K562 (cell line): ENCODE measurements at regions not wholly inside any gene's neighbourhood (a gene's known extent, or its start where the extent isn't known, plus 50 kb on each side); places are given as distances from the start of the nearest gene placed in this dataset.
A peak's percentile ranks its signal among the peaks of the same experiment; 100 is the strongest.
"Not testable (repeated sequence)": the region's sequence is repeated elsewhere in the genome, so short reads cannot be mapped to it uniquely, and the experiment has no call there.

Source experiments
- ATAC-seq: fragments of 200-7000 bp; cut with Tn5 transposase; 3 replicates; pipeline ENCODE4 v1.9.1; 2020; ENCODE audit warnings: moderate library complexity
- BruUV-seq: library from RNA; stranded (reverse); fragments of 400-500 nt; replicated peaks from 2 replicates; lab custom pipeline; 2021; lab: Mats Ljungman, UMichigan
- CTCF ChIA-PET: fragments of 300-600 bp; formaldehyde crosslinking; extraction: SDS; loops from one replicate; lab custom pipeline; 2021; ENCODE audit warnings: low intra/inter-chr PET ratio; lab: Yijun Ruan, JAX
- POLR2A ChIA-PET: fragments of 300-600, 350-650 bp; sonication (Branson Sonifier 250); formaldehyde crosslinking; extraction: SDS; loops from one replicate; lab custom pipeline; 2021; ENCODE audit warnings: antibody characterized with exemption, inconsistent platforms; lab: Yijun Ruan, JAX
- DNase-seq, 4 experiments: peaks; one replicate each; pipeline versions ENCODE4 v3.0.0 to v3.0.0-alpha.2; 2011 to 2018; ENCODE audit warnings: low spot score in 3 of 4, mixed read lengths in 3 of 4; ENCODE audit errors: extremely low read depth in 1 of 4
- FAIRE-seq: peaks from 2 replicates; lab custom pipeline; 2011; peaks lifted over from hg19 to GRCh38; lab: Jason Lieb, UNC
- H2AFZ ChIP-seq: 2 replicates; pipeline ENCODE4 v1.6.0; 2011; ENCODE audit warnings: low read depth, low read length, control low read depth, inconsistent platforms
- H3K27ac ChIP-seq: fragments of 200-600 bp; 3 replicates; pipeline ENCODE4 v1.8.0; 2011; ENCODE audit warnings: low read depth, mild to moderate bottlenecking, control low read depth, inconsistent platforms, low read length, moderate library complexity, mixed read lengths; ENCODE audit errors: extremely low read depth
- H3K27me3 ChIP-seq, 2 experiments: fragments of 300-600 bp in 1 of 2; 2 replicates in 1 of 2; 3 replicates in 1 of 2; pipeline versions ENCODE4 v1.6.0 to v1.8.0; 2011; ENCODE audit warnings: inconsistent platforms in 2 of 2, low read length in 2 of 2, mild to moderate bottlenecking in 1 of 2, mixed read lengths in 1 of 2, moderate library complexity in 1 of 2; ENCODE audit not compliant: control insufficient read depth in 2 of 2, insufficient read depth in 2 of 2
- H3K36me3 ChIP-seq: fragments of 300-600 bp; 3 replicates; pipeline ENCODE4 v1.8.0; 2011; ENCODE audit warnings: mild to moderate bottlenecking, low read length, inconsistent platforms; ENCODE audit not compliant: control insufficient read depth, insufficient read depth
- H3K4me1 ChIP-seq, 2 experiments: fragments of 200-600 bp in 1 of 2; replicated peaks in 1 of 2; 2 replicates in 1 of 2; 3 replicates in 1 of 2; pipeline versions ENCODE4 v1.5.1 to v1.8.0; 2011; ENCODE audit warnings: inconsistent platforms in 2 of 2, low read length in 2 of 2, mild to moderate bottlenecking in 1 of 2, mixed read lengths in 1 of 2, moderate library complexity in 1 of 2; ENCODE audit not compliant: control insufficient read depth in 2 of 2, insufficient read depth in 2 of 2
- H3K4me2 ChIP-seq: 2 replicates; pipeline ENCODE4 v1.6.1; 2011; ENCODE audit warnings: low read length, control low read depth, inconsistent platforms, mixed read lengths; ENCODE audit not compliant: insufficient read depth
- H3K4me3 ChIP-seq: fragments of 200-600 bp; sonication (generic), shearing (Covaris generic); 2 replicates; pipeline ENCODE4 v1.5.1; 2016; ENCODE audit warnings: control low read depth, inconsistent platforms
- H3K79me2 ChIP-seq: fragments of 200-600 bp; 3 replicates; pipeline ENCODE4 v1.8.0; 2011; ENCODE audit warnings: low read length, inconsistent platforms; ENCODE audit not compliant: control insufficient read depth, insufficient read depth
- H3K9ac ChIP-seq, 2 experiments: 2 replicates each; pipeline versions ENCODE4 v1.6.0 to v1.6.1; 2011; ENCODE audit warnings: low read depth in 2 of 2, low read length in 2 of 2, control low read depth in 1 of 2, inconsistent platforms in 1 of 2, mild to moderate bottlenecking in 1 of 2, mixed read lengths in 1 of 2; ENCODE audit not compliant: insufficient read depth in 1 of 2
- H3K9me1 ChIP-seq: one replicate; pipeline ENCODE4 v1.6.0; 2011; ENCODE audit warnings: inconsistent platforms, mild to moderate bottlenecking, low read length, moderate library complexity; ENCODE audit not compliant: control insufficient read depth, insufficient read depth
- H3K9me3 ChIP-seq: replicated peaks from 2 replicates; pipeline ENCODE4 v1.5.1; 2011; ENCODE audit warnings: low read depth, low read length, inconsistent platforms; ENCODE audit not compliant: control insufficient read depth, insufficient read depth
- H4K20me1 ChIP-seq: replicated peaks from 2 replicates; pipeline ENCODE4 v1.6.1; 2011; ENCODE audit warnings: low read length, inconsistent platforms, mixed read lengths; ENCODE audit not compliant: control insufficient read depth, insufficient read depth
- L3MBTL2 ChIP-seq: fragments of 450-650 bp; IDR thresholded peaks from 2 replicates; pipeline ENCODE4 v1.6.1; 2016; ENCODE audit warnings: mild to moderate bottlenecking, moderate library complexity
- NUFIP1 ChIP-seq: fragments of 450-650 bp; IDR thresholded peaks from 2 replicates; pipeline ENCODE4 v1.6.1; 2018; ENCODE audit not compliant: partially characterized antibody
- SMARCA5 ChIP-seq: fragments of 450-650 bp; IDR thresholded peaks from 2 replicates; pipeline ENCODE4 v1.6.1; 2016
- ZNF146 ChIP-seq: IDR thresholded peaks from one replicate; pipeline ENCODE4 v1.6.1; 2018; ENCODE audit warnings: missing compliant biosample characterization; ENCODE audit not compliant: unreplicated experiment
- ZNF23 ChIP-seq: fragments of 250-450 bp; sonication (Bioruptor Pico); IDR thresholded peaks from 2 replicates; pipeline ENCODE4 v1.4.0; 2020; ENCODE audit warnings: mild to moderate bottlenecking
- ZNF347 ChIP-seq: fragments of 450-650 bp; formaldehyde crosslinking; IDR thresholded peaks from 2 replicates; pipeline ENCODE4 v1.4.0; 2020; ENCODE audit warnings: low read depth, mild to moderate bottlenecking, moderate library complexity
- WGBS: fragments of 100-300 bp; shearing (Covaris generic); methylation state at CpG from one replicate; pipeline ENCODE4 v1.1.6; 2016; ENCODE audit warnings: low coverage, mixed read lengths; ENCODE audit not compliant: insufficient coverage; ENCODE audit errors: missing lambda C conversion rate; 5-methylcytosine and 5-hydroxymethylcytosine counted together
- in situ Hi-C: fragments of 300-500 bp; cut with MboI; formaldehyde crosslinking; loops from 4 replicates; pipeline ENCODE4 v1.15.0; 2018; ENCODE audit warnings: inconsistent platforms, mixed read lengths
- intact Hi-C: fragments of 100-400 bp; cut with micrococcal nuclease; formaldehyde crosslinking; loops from 2 replicates; pipeline ENCODE4 v1.14.2; 2022

DNA sequence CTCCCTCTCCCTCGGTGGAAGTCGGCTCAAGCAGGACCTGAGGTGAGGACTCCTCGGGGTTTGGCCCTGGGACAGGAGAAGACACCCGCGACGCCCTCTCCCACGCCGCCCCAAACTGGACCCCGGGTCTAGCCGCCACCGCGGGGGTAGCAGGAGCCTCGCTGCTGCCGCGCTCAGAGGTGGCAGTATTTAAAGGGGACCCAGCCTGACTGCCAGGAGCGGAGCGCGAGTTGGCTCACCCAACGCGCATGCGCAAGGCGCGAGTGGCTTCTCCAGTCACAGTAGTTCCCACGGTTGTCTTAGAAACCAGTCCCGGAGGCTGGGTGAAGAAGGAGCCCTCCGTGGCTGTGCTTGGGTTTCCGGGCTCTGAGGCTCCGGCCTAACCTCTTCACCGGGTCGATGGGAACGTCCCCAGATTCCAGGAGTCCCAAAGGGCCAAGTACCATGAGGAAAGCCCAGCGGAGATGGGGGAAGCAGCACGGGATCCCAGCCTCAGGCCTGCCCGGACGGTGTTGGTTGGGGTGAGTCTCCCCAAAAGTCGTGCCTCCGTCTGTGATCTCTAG lies 477.8 kb downstream of the SPATA31A7 start:
- CTCF ChIA-PET = no interaction called here
- ATAC-seq (no peak), DNase-seq (no peak), FAIRE-seq (no peak)
- Histone ChIP-seq H3K4me2 (no peak overlapping the region), H3K79me2 (no peaks in the 10 kb centered on the region), H4K20me1 (no peaks in the 10 kb centered on the region), H3K36me3 (no peaks in the 10 kb centered on the region), H3K27ac (no peak overlapping the region), H2AFZ (no peak overlapping the region), H3K9me1 (no peaks in the 10 kb centered on the region), H3K27me3 (peaks cover 0 to 5% of the 10 kb centered on the region in 2 experiments; a peak in 1 of 5 replicates), H3K4me1 (peaks cover 0 to 6% of the 10 kb centered on the region in 2 experiments; a peak in 2 of 5 replicates), H3K4me3 (no peak overlapping the region), H3K9ac (peak overlapping the region in 1 of 2 experiments; percentile 50; a peak in 1 of 4 replicates), H3K9me3 (no peaks in the 10 kb centered on the region)
- intact Hi-C loops = no loop called here
- no TSS peak for BruUV-seq
- POLR2A ChIA-PET = no interaction called here
- in situ Hi-C loops = loop anchor here (25.0 kb wide), 1 partner anchor 195 kb away; no protein-coding TSS in a partner anchor
- TF ChIP-seq ZNF146 (CRISPR knock-in tag) (no peak), L3MBTL2 (no peak), ZNF23 (CRISPR knock-in tag) (no peak), ZNF347 (CRISPR knock-in tag) (no peak), SMARCA5 (no peak), NUFIP1 (no peak)
- WGBS = 56% methylated on average over 29 of the region's 37 CpGs

DNA sequence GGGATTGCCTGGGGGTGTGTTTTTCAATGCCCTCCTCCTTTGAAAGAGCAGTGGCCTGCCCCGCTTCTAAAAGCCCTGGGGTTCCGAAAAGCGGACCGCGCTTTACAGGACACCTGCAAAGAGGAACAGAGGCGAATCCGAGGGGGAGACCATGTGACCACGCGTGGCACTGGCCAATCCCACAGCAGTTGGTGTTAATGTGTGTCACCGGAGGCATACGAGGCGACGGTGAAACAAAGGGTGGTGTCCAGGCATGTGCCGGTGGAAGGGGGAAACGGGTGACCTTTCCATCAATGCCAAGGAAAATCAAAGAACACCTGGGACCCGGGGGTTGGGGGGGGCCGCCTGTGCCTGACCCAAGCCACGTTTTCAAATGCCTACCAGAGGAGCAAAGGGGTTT lies 478.4 kb downstream of the SPATA31A7 start:
- H4K20me1 ChIP-seq, H3K79me2 ChIP-seq, H3K27me3 ChIP-seq, H3K4me1 ChIP-seq, H3K36me3 ChIP-seq, H3K9ac ChIP-seq, H3K4me2 ChIP-seq, intact Hi-C loops, H3K9me1 ChIP-seq, H2AFZ ChIP-seq, POLR2A ChIA-PET, H3K9me3 ChIP-seq, DNase-seq, H3K27ac ChIP-seq, CTCF ChIA-PET, BruUV-seq, H3K4me3 ChIP-seq, ATAC-seq: not testable (repeated sequence)
- peak; percentile 29 for FAIRE-seq
- 28% methylated on average over 11 of the region's 18 CpGs for WGBS
- in situ Hi-C loops = loop anchor here (25.0 kb wide), 1 partner anchor 194 kb away; no protein-coding TSS in a partner anchor
